ENCODE measurements at regions not wholly inside any gene's neighbourhood (a gene's known extent, or its start where the extent isn't known, plus 50 kb on each side); places are given as distances from the start of the nearest gene placed in this dataset.

DNA sequence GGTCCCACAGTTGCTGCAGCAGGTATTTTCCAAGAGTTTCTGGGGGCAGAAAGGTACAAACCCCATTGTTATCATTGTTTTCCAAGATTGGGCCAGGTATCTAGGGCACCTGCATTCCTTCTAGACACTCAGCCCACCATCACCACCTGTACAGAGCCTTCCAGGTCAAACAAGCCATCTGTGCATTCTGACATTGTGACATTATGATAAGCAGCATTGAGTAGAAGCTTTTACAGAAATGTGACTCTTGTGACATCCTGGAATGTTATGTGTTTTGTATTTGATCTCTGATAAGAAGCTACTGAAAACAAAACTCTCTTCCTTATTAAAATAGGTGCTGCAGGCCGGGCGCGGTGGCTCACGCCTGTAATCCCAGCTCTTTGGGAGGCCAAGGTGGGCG, 128.1 kb upstream of the CCN2 start:
- TF ChIP-seq POLR2A (IDR thresholded peaks at IDR 0.05): no peak
- TF ChIP-seq, protein P1, sequence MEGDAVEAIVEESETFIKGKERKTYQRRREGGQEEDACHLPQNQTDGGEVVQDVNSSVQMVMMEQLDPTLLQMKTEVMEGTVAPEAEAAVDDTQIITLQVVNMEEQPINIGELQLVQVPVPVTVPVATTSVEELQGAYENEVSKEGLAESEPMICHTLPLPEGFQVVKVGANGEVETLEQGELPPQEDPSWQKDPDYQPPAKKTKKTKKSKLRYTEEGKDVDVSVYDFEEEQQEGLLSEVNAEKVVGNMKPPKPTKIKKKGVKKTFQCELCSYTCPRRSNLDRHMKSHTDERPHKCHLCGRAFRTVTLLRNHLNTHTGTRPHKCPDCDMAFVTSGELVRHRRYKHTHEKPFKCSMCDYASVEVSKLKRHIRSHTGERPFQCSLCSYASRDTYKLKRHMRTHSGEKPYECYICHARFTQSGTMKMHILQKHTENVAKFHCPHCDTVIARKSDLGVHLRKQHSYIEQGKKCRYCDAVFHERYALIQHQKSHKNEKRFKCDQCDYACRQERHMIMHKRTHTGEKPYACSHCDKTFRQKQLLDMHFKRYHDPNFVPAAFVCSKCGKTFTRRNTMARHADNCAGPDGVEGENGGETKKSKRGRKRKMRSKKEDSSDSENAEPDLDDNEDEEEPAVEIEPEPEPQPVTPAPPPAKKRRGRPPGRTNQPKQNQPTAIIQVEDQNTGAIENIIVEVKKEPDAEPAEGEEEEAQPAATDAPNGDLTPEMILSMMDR (IDR thresholded peaks at IDR 0.05): no peak

Measured in stomach (tissue), 4 donors.